HFF-Myc (cell line): ENCODE measurements at regions not wholly inside any gene's neighbourhood (a gene's known extent, or its start where the extent isn't known, plus 50 kb on each side); places are given as distances from the start of the nearest gene placed in this dataset.

Experiments
- DNase-seq: peaks from one replicate; pipeline ENCODE4 v3.0.0-alpha.2; 2011; ENCODE audit warnings: low read depth; ENCODE audit errors: extremely low read depth
- H3K4me3 ChIP-seq: replicated peaks from 2 replicates; pipeline ENCODE4 v1.5.1; 2011; ENCODE audit warnings: low read depth, mild to moderate bottlenecking, control low read depth, low read length
- CTCF ChIP-seq: IDR thresholded peaks from 2 replicates; pipeline ENCODE4 v1.5.1; 2012; ENCODE audit warnings: mild to moderate bottlenecking, low read depth, low read length, control low read depth; ENCODE audit errors: missing control alignments

- no peak for DNase-seq
Observed at GRCh38 chr4:1576304-1576960, 107.7 kb downstream of the FAM53A start.

GRCh38 chr4:1575418-1576303 lies 108.5 kb downstream of the FAM53A start:
- no peak for TF ChIP-seq CTCF
- no peak overlapping the region for H3K4me3 ChIP-seq
- DNase-seq: no peak

More at GRCh38 chr4:1576304-1576960, 107.7 kb downstream of the FAM53A start:
- TF ChIP-seq CTCF: no peak
- no peak overlapping the region for H3K4me3 ChIP-seq

- TF ChIP-seq CTCF: no peak
- H3K4me3 ChIP-seq: no peak overlapping the region
- DNase-seq: no peak
Observed at GRCh38 chr4:1574601-1575417, 109.3 kb downstream of the FAM53A start.

- DNase-seq: no peak
- TF ChIP-seq CTCF: no peak
- no peak overlapping the region for H3K4me3 ChIP-seq
Observed at GRCh38 chr4:1573830-1574459, 110.2 kb downstream of the FAM53A start.

- no peak overlapping the region for H3K4me3 ChIP-seq
- no peak for TF ChIP-seq CTCF
- DNase-seq: no peak
Observed at GRCh38 chr4:1572964-1573720, 111.0 kb downstream of the FAM53A start.
